ENCODE measurements at regions not wholly inside any gene's neighbourhood (a gene's known extent, or its start where the extent isn't known, plus 50 kb on each side); places are given as distances from the start of the nearest gene placed in this dataset.

DNA sequence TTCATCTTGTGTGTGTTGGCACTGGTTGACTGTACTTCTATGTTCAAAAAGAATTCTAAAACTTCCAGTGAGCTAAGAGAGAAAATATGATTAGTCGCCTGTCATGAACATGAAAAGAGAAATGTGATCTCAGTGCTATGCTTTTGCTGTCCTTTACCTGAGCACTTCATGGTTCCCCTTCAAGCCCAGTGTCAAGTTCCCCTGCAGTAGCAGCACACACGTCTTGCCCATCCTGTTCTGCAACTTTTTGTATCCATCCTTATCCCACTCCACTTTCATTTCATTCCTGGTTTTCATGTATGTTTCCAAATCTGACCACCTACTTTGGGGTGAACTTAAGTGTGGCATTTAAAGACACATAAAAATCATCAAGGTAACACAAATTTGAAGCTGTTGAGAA is 848.0 kb upstream of the USP15 start:
- Histone ChIP-seq H3K4me3 (ENCODE audit: low read length, poor library complexity, severe bottlenecking) (no peak overlapping the region), H3K4me1 (ENCODE audit: insufficient read depth, low read length, poor library complexity, severe bottlenecking) (no peaks in the 10 kb centered on the region), H3K9me3 (ENCODE audit: insufficient read depth, low read depth, low read length) (no peaks in the 10 kb centered on the region), H3K9ac (ENCODE audit: low read depth, low read length, poor library complexity, severe bottlenecking) (no peak overlapping the region), H2AFZ (ENCODE audit: low read length) (no peak overlapping the region), H3F3A (ENCODE audit: low read depth) (no peaks in the 10 kb centered on the region), H3K36me3 (ENCODE audit: insufficient read depth, low read length) (no peaks in the 10 kb centered on the region), H4K20me1 (ENCODE audit: insufficient read depth, low read length, poor library complexity, severe bottlenecking) (no peaks in the 10 kb centered on the region), H3K9me2 (replicated peaks; ENCODE audit: low read depth, low read length) (no peaks in the 10 kb centered on the region), H3K79me2 (ENCODE audit: insufficient read depth, low read length) (no peaks in the 10 kb centered on the region), H3K27me3 (ENCODE audit: insufficient read depth, low read length, poor library complexity, severe bottlenecking) (no peaks in the 10 kb centered on the region), H3K4me2 (ENCODE audit: low read depth, low read length, poor library complexity, severe bottlenecking) (no peak overlapping the region)
- TF ChIP-seq, protein P1, sequence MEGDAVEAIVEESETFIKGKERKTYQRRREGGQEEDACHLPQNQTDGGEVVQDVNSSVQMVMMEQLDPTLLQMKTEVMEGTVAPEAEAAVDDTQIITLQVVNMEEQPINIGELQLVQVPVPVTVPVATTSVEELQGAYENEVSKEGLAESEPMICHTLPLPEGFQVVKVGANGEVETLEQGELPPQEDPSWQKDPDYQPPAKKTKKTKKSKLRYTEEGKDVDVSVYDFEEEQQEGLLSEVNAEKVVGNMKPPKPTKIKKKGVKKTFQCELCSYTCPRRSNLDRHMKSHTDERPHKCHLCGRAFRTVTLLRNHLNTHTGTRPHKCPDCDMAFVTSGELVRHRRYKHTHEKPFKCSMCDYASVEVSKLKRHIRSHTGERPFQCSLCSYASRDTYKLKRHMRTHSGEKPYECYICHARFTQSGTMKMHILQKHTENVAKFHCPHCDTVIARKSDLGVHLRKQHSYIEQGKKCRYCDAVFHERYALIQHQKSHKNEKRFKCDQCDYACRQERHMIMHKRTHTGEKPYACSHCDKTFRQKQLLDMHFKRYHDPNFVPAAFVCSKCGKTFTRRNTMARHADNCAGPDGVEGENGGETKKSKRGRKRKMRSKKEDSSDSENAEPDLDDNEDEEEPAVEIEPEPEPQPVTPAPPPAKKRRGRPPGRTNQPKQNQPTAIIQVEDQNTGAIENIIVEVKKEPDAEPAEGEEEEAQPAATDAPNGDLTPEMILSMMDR (conservative IDR thresholded peaks at IDR 0.05; ENCODE audit: low read length), result no peak
- no peak for TF ChIP-seq EZH2phosphoT487 (IDR thresholded peaks at IDR 0.05; ENCODE audit: borderline replicate concordance)

GRCh38 chr12:61414470-61414869 is 845.7 kb upstream of the USP15 start:
- H3K9me2 ChIP-seq (replicated peaks; ENCODE audit: low read depth, low read length), result no peaks in the 10 kb centered on the region
- no peaks in the 10 kb centered on the region for H3F3A ChIP-seq (ENCODE audit: low read depth)
- H3K27me3 ChIP-seq (ENCODE audit: insufficient read depth, low read length, poor library complexity, severe bottlenecking), result no peaks in the 10 kb centered on the region
- H3K9ac ChIP-seq (ENCODE audit: low read depth, low read length, poor library complexity, severe bottlenecking), result no peak overlapping the region
- no peak overlapping the region for H3K4me3 ChIP-seq (ENCODE audit: low read length, poor library complexity, severe bottlenecking)
- TF ChIP-seq, protein P1 (conservative IDR thresholded peaks at IDR 0.05; ENCODE audit: low read length), result no peak
- TF ChIP-seq EZH2phosphoT487 (IDR thresholded peaks at IDR 0.05; ENCODE audit: borderline replicate concordance), result no peak
- H4K20me1 ChIP-seq (ENCODE audit: insufficient read depth, low read length, poor library complexity, severe bottlenecking), result no peaks in the 10 kb centered on the region
- H3K79me2 ChIP-seq (ENCODE audit: insufficient read depth, low read length), result no peaks in the 10 kb centered on the region
- H3K36me3 ChIP-seq (ENCODE audit: insufficient read depth, low read length), result no peaks in the 10 kb centered on the region
- no peaks in the 10 kb centered on the region for H3K9me3 ChIP-seq (ENCODE audit: insufficient read depth, low read depth, low read length)
- H2AFZ ChIP-seq (ENCODE audit: low read length), result no peak overlapping the region
- H3K4me2 ChIP-seq (ENCODE audit: low read depth, low read length, poor library complexity, severe bottlenecking), result no peak overlapping the region
- H3K4me1 ChIP-seq (ENCODE audit: insufficient read depth, low read length, poor library complexity, severe bottlenecking), result no peaks in the 10 kb centered on the region

GRCh38 chr12:61422786-61423185 is 837.4 kb upstream of the USP15 start:
- no peak for TF ChIP-seq EZH2phosphoT487 (IDR thresholded peaks at IDR 0.05; ENCODE audit: borderline replicate concordance)
- TF ChIP-seq, protein P1 (conservative IDR thresholded peaks at IDR 0.05; ENCODE audit: low read length), result no peak
- no peaks in the 10 kb centered on the region for H3K4me1 ChIP-seq (ENCODE audit: insufficient read depth, low read length, poor library complexity, severe bottlenecking)
- no peaks in the 10 kb centered on the region for H3K9me3 ChIP-seq (ENCODE audit: insufficient read depth, low read depth, low read length)
- H3K9me2 ChIP-seq (replicated peaks; ENCODE audit: low read depth, low read length), result no peaks in the 10 kb centered on the region
- H3K9ac ChIP-seq (ENCODE audit: low read depth, low read length, poor library complexity, severe bottlenecking), result no peak overlapping the region
- H3K27me3 ChIP-seq (ENCODE audit: insufficient read depth, low read length, poor library complexity, severe bottlenecking), result no peaks in the 10 kb centered on the region
- H3K36me3 ChIP-seq (ENCODE audit: insufficient read depth, low read length), result no peaks in the 10 kb centered on the region
- no peaks in the 10 kb centered on the region for H3F3A ChIP-seq (ENCODE audit: low read depth)
- no peaks in the 10 kb centered on the region for H4K20me1 ChIP-seq (ENCODE audit: insufficient read depth, low read length, poor library complexity, severe bottlenecking)
- no peak overlapping the region for H2AFZ ChIP-seq (ENCODE audit: low read length)
- no peaks in the 10 kb centered on the region for H3K79me2 ChIP-seq (ENCODE audit: insufficient read depth, low read length)
- no peak overlapping the region for H3K4me3 ChIP-seq (ENCODE audit: low read length, poor library complexity, severe bottlenecking)
- no peak overlapping the region for H3K4me2 ChIP-seq (ENCODE audit: low read depth, low read length, poor library complexity, severe bottlenecking)

All from Loucy (cell line).